Activated CD8-positive, alpha-beta T cell treated with anti-CD3 and anti-CD28 coated beads for 36 hours (primary cell): ENCODE measurements at regions not wholly inside any gene's neighbourhood (a gene's known extent, or its start where the extent isn't known, plus 50 kb on each side); places are given as distances from the start of the nearest gene placed in this dataset.

ENCODE experiments used
- ATAC-seq: fragments of 200-7000 bp; cut with Tn5 transposase; one replicate; pipeline ENCODE4 v1.10.0; 2021; ENCODE audit warnings: mild to moderate bottlenecking, moderate library complexity
- CTCF ChIA-PET: fragments of 350-600 bp; sonication (Branson Sonifier 250); formaldehyde crosslinking; loops from one replicate; lab custom pipeline; 2021; ENCODE audit warnings: antibody characterized with exemption; lab: Charles Lee
- POLR2A ChIA-PET: fragments of 350-600 bp; sonication (Branson Sonifier 250); formaldehyde crosslinking; loops from one replicate; lab custom pipeline; 2021; ENCODE audit warnings: antibody characterized with exemption; lab: Charles Lee
- DNase-seq: peaks from one replicate; pipeline ENCODE4 v3.0.0-alpha.2; 2020
- H3K27ac Mint-ChIP-seq: one replicate; pipeline ENCODE4 v1.8.0; 2021; ENCODE audit warnings: mild to moderate bottlenecking, mixed read lengths
- H3K27me3 Mint-ChIP-seq: one replicate; pipeline ENCODE4 v1.8.0; 2021; ENCODE audit warnings: mixed read lengths
- H3K36me3 Mint-ChIP-seq: one replicate; pipeline ENCODE4 v1.8.0; 2021; ENCODE audit warnings: low read depth, mixed read lengths
- H3K4me1 Mint-ChIP-seq: one replicate; pipeline ENCODE4 v1.8.0; 2021; ENCODE audit warnings: low read depth, mixed read lengths
- H3K4me3 Mint-ChIP-seq: one replicate; pipeline ENCODE4 v1.8.0; 2021; ENCODE audit warnings: mild to moderate bottlenecking, moderate library complexity, mixed read lengths
- H3K9me3 Mint-ChIP-seq: one replicate; pipeline ENCODE4 v1.8.0; 2021; ENCODE audit warnings: mixed read lengths
- CTCF ChIP-seq: fragments of 200-600 bp; IDR thresholded peaks from one replicate; pipeline ENCODE4 v1.8.0; 2022; ENCODE audit warnings: antibody characterized with exemption, mild to moderate bottlenecking
- intact Hi-C: fragments of 100-400 bp; cut with micrococcal nuclease; formaldehyde crosslinking; loops from one replicate; pipeline ENCODE4 v1.10.0; 2022

- ChIA-PET POLR2A (no interaction called here), CTCF (no interaction called here)
- ATAC-seq (no peak), DNase-seq (no peak)
- Mint-ChIP-seq H3K4me3 (no peak overlapping the region), H3K9me3 (peaks cover 2% of the 10 kb centered on the region), H3K36me3 (no peaks in the 10 kb centered on the region), H3K27me3 (peaks cover 3% of the 10 kb centered on the region), H3K4me1 (no peaks in the 10 kb centered on the region), H3K27ac (no peak overlapping the region)
- no peak for TF ChIP-seq CTCF
- intact Hi-C loops: no loop called here
These were observed 261.6 kb downstream of the WDR11 start for GRCh38 chr10:121112579-121113384.

- Mint-ChIP-seq H3K27me3 (peaks cover 3% of the 10 kb centered on the region), H3K4me1 (no peaks in the 10 kb centered on the region), H3K9me3 (peaks cover 2% of the 10 kb centered on the region), H3K27ac (no peak overlapping the region), H3K4me3 (no peak overlapping the region), H3K36me3 (no peaks in the 10 kb centered on the region)
- ATAC-seq (no peak), DNase-seq (no peak)
- intact Hi-C loops: no loop called here
- no peak for TF ChIP-seq CTCF
- CTCF ChIA-PET: no interaction called here
- POLR2A ChIA-PET: no interaction called here
These were observed 262.2 kb downstream of the WDR11 start for GRCh38 chr10:121113385-121113696.

- ChIA-PET CTCF (no interaction called here), POLR2A (no interaction called here)
- H3K4me3 Mint-ChIP-seq: no peak overlapping the region
- DNase-seq: no peak
- peaks cover 2% of the 10 kb centered on the region for H3K27me3 Mint-ChIP-seq
- intact Hi-C loops: no loop called here
- no peaks in the 10 kb centered on the region for H3K36me3 Mint-ChIP-seq
- no peak overlapping the region for H3K27ac Mint-ChIP-seq
- no peak for TF ChIP-seq CTCF
- no peaks in the 10 kb centered on the region for H3K4me1 Mint-ChIP-seq
- ATAC-seq: no peak
- peaks cover 2% of the 10 kb centered on the region for H3K9me3 Mint-ChIP-seq
These were observed 262.7 kb downstream of the WDR11 start for GRCh38 chr10:121113911-121114310.

- no peaks in the 10 kb centered on the region for H3K4me1 Mint-ChIP-seq
- no peaks in the 10 kb centered on the region for H3K36me3 Mint-ChIP-seq
- H3K9me3 Mint-ChIP-seq: peaks cover 2% of the 10 kb centered on the region
- no peak for TF ChIP-seq CTCF
- DNase-seq: no peak
- H3K27me3 Mint-ChIP-seq: no peaks in the 10 kb centered on the region
- no peak overlapping the region for H3K27ac Mint-ChIP-seq
- ChIA-PET CTCF (no interaction called here), POLR2A (no interaction called here)
- no peak for ATAC-seq
- H3K4me3 Mint-ChIP-seq: no peak overlapping the region
- intact Hi-C loops: no loop called here
These were observed 264.0 kb downstream of the WDR11 start for GRCh38 chr10:121115154-121115553.

- Mint-ChIP-seq H3K9me3 (peaks cover 2% of the 10 kb centered on the region), H3K4me1 (no peaks in the 10 kb centered on the region), H3K4me3 (no peak overlapping the region), H3K36me3 (no peaks in the 10 kb centered on the region), H3K27me3 (no peaks in the 10 kb centered on the region), H3K27ac (no peak overlapping the region)
- ChIA-PET POLR2A (no interaction called here), CTCF (no interaction called here)
- no peak for ATAC-seq
- intact Hi-C loops: no loop called here
- no peak for TF ChIP-seq CTCF
- DNase-seq: no peak
These were observed 270.3 kb downstream of the WDR11 start for GRCh38 chr10:121121462-121121861.
